Mammary epithelial cell (primary cell): ENCODE measurements at regions not wholly inside any gene's neighbourhood (a gene's known extent, or its start where the extent isn't known, plus 50 kb on each side); places are given as distances from the start of the nearest gene placed in this dataset.

Source experiments
- CTCF ChIP-seq, 2 donors: IDR thresholded peaks in 1 of 2; conservative IDR thresholded peaks in 1 of 2; 2 replicates each; pipeline ENCODE4 v1.5.1; 2011 to 2012; ENCODE audit warnings: inconsistent platforms in 2 of 2, low read length in 2 of 2, mild to moderate bottlenecking in 2 of 2, control low read depth in 1 of 2, low read depth in 1 of 2; ENCODE audit not compliant: insufficient read depth in 1 of 2; ENCODE audit errors: extremely low read depth in 1 of 2
- EZH2 ChIP-seq: IDR thresholded peaks from 2 replicates; pipeline ENCODE4 v1.6.1; 2012; ENCODE audit warnings: low read length, inconsistent platforms, borderline replicate concordance

GRCh38 chr11:29486301-29486700, 530.5 kb downstream of the KCNA4 start:
- TF ChIP-seq CTCF (conservative IDR thresholded peaks at IDR 0.05 in 1 of 2, IDR thresholded peaks at IDR 0.05 in 1 of 2; ENCODE audit: extremely low read depth in 1 of 2, insufficient read depth in 1 of 2, low read depth in 1 of 2, low read length in 2 of 2) (no peak), EZH2 (no peak)
